HG03575 (cell line): ENCODE measurements at regions not wholly inside any gene's neighbourhood (a gene's known extent, or its start where the extent isn't known, plus 50 kb on each side); places are given as distances from the start of the nearest gene placed in this dataset.

Experiments
- ATAC-seq: cut with Tn5 transposase; IDR thresholded peaks from one replicate; pipeline ENCODE4 v1.9.1; 2021; ENCODE audit not compliant: unreplicated experiment, insufficient number of reproducible peaks, low FRiP score; ENCODE audit errors: extremely low read depth

DNA sequence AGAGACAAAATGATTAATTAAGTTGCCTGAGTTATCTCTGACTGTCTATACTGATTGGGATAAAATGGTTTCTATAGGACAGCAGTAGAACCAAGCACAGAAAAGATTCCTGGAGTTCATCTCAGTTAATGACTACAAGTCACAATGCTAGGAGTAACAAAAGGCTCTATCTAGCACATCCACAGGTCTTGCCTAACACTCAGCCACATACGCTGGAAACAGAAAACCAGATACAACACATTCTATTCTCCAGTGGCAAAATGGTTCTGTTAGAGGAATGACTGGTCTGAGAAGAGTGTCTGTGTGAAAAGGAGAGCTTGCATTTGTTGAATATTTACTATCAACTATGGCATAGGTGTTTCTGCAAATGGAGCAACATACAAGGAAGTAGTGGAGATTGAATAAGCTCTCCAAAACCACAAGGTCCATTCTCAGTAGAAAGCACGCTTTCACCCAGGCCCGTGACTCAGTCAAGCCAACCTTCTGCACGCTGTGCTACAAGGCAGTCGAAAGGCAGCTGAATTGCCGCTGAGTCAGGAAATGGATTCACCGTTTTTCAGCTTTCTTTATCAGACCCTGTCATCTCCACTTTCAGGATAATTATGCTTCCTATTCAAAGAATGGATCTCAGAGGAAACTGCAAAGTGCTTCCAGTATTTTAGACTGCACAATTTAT lies 761.5 kb downstream of the EFNB2 start:
- ATAC-seq: no peak

DNA sequence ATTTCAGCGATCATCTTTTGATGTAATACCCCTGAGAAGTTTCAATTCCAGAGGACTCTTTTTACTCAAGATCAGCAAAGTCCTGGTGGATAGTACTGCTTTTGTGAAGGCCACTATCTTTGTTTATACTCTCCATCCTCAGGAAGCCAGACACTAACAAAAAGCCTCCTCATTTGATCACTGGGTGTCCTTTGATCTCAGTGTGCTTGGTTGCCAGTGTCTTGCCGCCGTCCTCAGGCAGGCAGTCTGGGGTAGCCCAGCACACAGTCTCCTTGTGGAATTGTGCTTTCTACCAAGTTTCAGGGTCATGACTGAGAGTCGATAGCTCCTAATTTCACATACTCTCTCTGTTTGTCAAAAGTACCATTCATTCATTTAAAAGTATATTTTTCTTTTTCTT lies 762.2 kb downstream of the EFNB2 start:
- ATAC-seq: no peak

DNA sequence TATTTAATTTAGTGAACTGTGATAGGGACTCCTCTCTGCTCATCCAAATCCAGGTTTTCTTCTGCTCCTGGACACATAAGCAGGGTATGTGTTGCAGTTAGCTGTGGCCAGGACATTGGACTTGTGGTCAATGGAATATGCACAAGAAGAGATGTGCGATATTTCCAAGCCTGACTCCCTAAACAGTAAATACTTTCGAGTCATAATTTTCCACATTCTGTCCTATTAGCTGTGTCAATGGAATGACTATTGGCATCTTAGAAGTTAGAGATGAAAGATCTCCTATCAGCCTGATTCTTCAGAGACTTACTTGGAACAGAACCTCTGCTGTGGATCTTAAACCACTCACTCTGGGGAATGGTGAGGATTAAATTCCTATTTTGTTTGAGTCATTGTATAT lies 771.0 kb downstream of the EFNB2 start:
- no peak for ATAC-seq

DNA sequence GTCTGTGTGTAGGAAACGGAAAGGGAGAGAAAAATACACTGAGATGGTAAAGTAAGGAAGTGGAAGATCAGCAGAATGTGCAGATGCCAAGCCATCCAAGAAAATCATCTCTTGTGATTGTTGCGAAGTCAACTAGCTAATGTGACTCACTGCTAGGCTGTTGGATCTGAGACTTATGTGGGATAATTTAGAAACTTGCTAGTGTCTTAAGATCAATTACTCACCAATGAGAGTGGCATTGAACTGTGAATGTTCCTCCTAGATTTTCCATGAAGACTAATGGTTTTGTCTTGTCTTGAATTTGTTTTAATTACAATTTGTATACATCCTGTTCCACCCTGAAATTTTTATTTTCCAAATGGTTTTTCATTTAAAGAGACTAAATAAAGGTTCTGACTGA lies 771.6 kb downstream of the EFNB2 start:
- no peak for ATAC-seq

DNA sequence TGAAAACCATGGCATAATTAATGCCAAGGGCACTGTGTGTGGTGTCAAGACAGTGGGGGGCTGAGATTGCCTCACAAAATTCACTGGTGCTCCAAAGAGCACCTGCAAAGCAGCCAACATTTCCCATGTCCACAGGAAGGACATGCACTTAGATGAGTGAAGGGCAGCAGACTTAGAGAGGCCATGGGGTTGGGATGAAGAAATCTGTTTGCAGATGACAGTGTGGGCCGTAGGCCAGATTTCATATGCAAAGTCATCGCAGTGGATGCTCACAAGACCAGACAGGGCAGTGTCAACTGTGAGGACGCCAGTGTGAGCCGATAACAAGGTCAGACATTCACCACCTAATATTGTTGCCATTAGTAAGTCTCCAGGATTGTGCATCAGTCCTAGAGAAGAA lies 773.4 kb downstream of the EFNB2 start:
- ATAC-seq: no peak

DNA sequence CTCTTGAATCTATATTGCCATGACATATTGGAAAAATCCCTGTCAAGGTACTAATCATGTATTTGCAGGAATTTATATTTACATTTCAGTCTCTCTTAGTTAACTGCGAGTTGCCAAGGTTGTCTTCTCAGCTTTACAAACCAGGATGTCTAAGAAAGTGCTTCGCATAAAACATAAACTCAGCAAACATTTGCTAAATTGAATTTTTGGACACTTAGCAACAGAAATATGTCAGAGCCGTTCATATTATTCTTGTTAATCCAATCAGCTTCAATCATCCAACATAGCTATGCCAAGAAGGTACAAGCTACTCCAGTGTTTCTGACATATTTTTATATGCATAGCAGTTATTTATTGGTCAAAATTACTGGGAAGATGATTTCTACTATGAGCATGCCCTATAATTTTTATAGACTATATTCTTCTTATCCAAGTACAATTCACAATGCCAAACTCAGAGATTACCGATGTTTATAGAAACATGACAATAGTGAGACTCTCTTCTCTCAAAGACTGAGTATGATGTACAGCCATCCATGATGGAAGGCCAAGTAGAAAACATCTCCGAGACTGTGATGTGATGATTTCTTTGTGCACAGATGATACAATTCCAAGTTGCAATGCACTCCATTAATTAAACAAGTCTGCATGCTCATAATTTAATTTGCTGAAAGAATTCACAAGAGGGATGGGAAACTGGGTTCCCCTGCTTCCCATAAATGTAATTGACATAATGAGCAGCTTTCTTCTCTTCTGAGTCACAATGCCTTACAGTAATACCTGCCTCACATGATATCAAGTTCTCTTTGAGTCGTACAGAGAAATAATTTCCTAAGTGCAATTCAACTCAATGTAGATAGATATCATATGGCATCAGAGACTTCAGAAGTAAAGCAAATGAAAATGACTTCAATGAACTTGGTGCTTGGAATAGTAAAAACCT lies 776.3 kb downstream of the EFNB2 start:
- ATAC-seq: no peak

DNA sequence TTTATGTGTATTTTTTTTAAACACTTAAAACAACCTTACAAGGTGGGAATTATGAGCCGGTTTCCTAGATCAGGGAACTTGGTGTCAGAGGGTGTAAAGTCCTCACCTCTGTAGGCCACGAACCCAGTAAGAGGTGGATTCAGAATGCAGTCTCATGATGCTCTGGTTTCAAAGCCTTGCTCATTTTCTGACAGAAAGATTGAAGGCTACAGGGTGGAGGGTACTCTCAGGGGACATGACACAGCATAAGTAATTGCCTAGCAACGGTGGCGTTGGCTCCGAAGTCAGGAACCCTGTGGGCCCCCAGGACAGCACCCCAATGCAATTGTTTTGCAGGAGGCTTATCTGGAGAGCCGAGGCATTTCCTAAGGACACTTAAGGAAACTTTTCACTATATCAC lies 794.7 kb downstream of the EFNB2 start:
- no peak for ATAC-seq

DNA sequence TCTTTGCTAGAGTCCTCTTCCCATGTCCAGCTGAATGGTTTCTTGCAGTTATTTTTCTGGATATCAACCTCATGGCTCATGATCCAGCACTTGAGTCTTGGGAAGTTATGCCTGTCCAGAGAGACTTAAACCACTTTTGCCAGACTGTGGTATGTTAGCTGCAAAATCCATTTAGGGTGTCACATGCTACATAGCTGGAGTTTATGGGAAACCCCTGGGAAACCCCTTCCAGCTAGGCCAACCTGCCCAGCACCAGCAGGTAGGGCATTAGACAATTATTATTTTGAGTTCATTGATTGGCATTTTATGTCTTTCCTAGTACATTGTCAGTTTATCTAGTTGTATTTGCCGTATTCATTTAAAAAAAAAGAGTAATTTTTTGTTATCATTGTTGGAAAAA lies 797.8 kb downstream of the EFNB2 start:
- ATAC-seq: no peak

DNA sequence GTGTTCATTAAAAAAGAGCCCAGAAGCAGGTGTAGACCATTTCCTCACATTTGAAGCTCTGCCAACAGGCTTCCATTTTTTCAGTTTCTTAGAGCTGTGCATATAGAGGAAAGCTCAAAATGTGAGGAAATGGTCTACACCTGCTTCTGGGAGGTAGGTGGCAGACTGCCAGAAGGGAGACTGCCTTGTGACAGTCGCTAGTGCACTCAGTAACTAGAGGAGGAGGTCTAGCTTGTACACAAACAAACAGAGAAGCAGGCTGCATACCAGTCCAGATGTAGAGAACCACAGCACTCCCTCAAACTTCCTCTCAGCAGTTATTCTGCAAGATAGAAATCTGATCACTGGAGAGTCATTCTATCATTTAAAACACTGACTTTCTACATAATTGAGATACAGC lies 800.2 kb downstream of the EFNB2 start:
- ATAC-seq: no peak

DNA sequence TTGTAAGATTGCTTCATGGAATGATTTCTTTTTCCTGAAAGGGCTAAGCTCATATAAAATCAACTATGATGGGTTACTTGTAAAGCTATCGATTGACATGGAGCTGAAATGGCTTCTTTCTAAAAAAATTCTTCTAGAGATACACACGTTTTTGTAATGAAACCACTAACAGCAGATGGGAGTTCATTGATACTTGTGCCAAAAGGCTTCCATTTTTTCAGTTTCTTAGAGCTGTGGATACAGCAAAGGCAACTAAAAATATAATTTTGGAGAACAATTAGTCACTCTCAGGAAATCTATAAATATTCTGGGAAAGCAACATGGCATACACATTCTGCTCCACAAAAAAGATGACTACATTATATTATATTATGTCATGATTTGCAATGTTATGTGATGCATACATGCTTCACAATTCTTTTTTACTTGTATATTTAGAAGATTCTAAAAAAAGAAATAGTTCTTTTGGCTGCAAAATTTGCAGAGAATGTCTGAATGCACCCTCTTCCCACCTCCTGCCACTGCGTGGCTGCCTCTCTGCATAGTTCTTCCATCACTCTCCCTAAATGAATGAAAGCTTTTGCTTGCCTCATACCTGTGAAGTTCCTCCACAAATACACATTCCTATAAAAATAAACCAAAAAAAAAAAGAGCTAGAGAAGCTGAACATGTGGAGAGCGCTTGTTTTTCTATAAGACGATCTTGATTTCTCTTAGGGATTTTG lies 802.5 kb downstream of the EFNB2 start:
- no peak for ATAC-seq

DNA sequence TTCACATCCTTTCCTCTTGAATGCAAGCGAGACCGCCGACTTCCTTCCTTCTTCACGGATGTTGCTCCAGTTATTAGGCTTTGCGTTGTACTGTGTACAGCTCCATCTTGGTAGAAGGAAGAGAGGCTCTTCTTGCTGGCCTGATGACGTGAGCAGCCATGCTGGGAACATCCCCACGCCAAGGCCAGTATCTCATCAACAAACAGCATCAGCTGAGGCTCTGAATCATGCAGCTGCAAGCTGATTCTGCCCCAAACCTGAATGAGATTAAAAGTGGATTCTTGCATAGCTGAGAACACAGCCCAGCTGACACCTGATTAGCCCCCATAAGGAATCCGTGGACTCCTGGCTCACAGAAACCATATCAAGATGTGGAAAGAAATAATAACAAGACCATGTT lies 809.6 kb downstream of the EFNB2 start:
- no peak for ATAC-seq

DNA sequence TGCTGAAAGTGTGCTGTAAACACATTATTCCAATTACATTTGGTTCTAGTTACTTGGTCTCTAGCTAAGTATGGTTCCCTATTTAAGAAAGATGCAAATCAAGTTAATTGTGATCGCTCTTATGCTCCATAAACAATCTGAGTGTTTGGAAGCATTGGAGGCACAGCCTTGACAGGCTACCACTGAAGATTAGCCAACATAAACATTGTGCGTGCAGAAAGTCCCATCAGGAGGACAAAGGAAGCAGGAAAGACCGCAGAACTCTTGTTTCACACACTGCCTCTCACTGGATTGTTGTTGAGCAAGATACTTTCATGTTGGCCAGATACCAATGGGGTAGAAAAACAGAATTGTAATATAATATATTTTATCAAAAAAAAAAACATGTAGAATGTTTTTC lies 814.4 kb downstream of the EFNB2 start:
- ATAC-seq: no peak

DNA sequence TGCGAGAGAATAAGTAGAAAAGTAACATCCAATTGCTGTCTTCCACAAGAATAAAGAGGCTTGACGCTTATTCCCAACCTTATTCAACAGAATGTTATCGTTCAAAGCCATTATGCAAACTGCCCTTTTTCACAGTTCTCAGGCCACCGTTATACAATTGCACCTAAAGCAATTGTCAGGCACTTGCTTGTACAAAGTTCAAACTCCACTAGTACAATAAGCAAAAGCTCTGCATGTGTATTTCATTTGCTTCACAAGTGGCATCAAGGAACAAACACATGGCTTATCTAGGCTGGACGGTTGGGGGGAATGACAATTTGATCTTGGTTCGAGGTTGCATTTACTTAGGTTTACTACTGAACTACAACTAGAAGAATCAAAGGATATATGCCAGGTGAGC lies 815.6 kb downstream of the EFNB2 start:
- no peak for ATAC-seq

DNA sequence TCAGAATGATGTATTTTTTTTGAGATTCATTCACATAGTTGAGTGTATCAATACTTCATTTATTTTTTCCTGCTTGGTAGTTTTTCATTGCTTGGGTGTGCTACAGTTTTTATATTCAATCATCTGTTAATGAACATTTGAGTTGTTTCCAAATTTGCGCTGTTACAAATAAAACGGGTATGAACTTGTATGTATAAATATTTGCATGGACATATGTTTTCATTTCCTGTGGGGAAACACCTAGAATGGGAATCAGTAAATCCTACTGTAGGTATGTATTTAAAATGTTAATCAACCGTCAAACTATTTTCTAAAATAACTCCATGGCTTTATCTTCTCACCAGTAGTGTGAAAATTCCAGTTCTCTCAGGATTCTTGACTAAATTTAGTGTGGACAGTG lies 826.3 kb downstream of the EFNB2 start:
- no peak for ATAC-seq

DNA sequence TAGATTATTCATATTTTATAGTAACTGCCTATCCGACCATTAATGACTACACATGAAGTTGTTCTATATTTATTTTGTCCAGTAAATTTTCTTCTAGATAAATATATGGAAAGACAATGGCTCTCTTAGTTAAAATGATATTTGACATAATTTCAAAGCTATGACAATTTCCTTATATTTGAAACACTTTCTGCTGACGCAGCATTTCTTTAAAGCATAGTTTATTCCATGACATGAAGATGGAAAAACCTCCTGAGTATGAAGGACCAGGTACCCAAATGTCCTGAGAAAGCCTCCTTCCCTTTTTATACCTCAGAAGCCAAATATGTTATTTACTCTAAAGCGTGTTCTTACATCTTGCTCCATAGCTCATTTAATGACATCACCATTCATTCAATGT lies 831.6 kb downstream of the EFNB2 start:
- no peak for ATAC-seq

DNA sequence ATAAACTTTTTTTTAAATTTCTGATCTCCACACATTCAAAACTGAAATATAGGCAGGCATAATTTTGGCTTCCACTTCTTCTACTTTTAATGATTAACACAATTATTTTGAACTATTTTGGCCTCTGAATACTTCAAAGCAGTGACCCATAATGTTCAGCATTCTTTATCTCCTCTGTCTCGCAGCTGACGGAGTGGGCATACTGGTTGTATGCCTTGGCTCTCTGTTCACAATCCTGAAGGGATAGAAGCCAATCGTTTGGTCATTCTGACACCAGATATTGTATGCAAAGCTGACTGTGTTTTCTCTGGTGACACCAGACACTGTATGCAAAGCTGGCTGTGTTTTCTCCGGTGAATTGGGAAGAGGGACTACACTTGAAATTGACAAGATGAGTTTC lies 833.0 kb downstream of the EFNB2 start:
- no peak for ATAC-seq

DNA sequence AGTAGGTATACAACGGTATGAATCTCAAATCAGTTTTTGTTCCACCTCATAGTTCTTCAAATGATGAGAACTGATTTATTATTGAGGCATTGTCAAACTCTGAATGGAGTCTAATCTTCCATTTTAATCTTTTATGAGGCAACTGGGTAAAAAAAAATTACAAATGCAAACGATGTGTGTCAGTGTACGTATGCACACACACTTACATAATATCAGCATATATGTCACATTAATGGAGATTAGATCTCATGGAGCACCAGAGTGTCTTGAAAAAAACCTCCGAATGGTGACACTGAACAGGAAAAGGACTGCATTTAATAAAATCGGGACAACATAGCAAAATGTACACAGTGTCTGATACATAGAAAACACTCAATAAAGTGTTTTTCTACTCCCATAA lies 842.7 kb downstream of the EFNB2 start:
- ATAC-seq: no peak

DNA sequence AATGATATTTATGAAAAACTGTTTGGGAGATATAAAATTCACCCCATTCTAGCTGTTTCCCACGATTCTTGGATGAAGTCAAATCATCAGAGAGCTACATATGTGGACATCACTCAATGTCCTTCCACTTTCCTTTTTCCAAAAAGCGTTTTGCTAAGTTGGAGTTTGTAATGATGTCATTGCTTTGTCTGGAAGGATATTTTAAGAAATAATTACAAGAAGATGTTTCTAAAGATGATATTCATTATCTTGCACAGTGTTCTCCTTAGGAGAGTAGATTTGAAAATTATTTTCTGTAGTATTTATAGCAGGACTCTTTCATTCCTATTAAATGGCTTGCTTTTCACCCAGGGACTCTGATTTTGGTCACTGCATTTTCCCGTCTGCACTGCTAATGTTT lies 851.2 kb downstream of the EFNB2 start:
- no peak for ATAC-seq

DNA sequence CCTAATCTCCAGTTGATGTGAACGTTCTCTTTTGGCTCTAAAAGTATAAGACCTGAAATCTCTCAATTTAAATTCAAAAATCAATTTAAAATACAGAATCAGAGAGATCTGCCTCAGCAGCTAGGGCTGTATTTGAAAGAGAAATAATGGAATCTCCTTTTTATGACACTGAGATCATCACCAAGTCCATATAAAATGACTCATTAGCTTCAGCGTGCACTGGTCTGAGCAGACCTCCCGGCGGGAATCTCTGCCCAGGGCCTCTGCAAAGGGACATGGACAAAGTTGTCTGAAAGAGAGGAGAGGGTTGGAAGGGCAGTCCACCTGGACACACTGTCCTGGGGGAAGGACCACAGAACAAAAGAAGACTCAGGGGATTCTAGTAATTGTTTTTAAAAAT lies 855.6 kb downstream of the EFNB2 start:
- ATAC-seq: no peak

DNA sequence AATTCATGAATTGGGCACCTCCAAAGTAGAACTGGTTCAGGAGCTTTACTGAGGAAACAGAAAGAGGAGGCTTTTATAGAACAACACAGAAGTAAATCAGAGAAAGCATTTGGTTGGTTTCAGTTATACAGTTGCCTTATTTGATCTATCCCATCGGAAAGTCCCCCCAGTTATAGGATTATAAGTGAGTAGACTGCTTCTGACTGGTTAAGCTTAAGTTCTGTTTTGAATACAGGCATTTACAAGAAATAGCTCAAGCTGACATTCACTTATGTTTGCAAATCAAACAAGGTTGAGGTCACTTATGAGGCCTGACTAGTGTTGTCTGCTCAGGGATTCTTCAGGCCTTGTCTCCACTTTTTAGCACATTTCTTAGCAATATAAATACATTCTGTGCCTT lies 857.4 kb downstream of the EFNB2 start:
- ATAC-seq: no peak
